Hepatocyte (in vitro differentiated cells): ENCODE measurements at regions not wholly inside any gene's neighbourhood (a gene's known extent, or its start where the extent isn't known, plus 50 kb on each side); places are given as distances from the start of the nearest gene placed in this dataset.

Experiments used
- CTCF ChIP-seq: fragments of 200-600 bp; sonication (generic); IDR thresholded peaks from 2 replicates; pipeline ENCODE4 v1.5.1; 2016; ENCODE audit warnings: antibody characterized with exemption, mild to moderate bottlenecking; ENCODE audit not compliant: poor library complexity
- EZH2 ChIP-seq: fragments of 200-600 bp; sonication (generic); IDR thresholded peaks from 2 replicates; pipeline ENCODE4 v1.6.1; 2016; ENCODE audit warnings: antibody characterized with exemption, mild to moderate bottlenecking, borderline replicate concordance

GRCh38 chr2:116802671-116803070 is 1011.8 kb upstream of the DDX18 start:
- TF ChIP-seq EZH2 (no peak), CTCF (no peak)
